ENCODE measurements at regions not wholly inside any gene's neighbourhood (a gene's known extent, or its start where the extent isn't known, plus 50 kb on each side); places are given as distances from the start of the nearest gene placed in this dataset.

GRCh38 chr15:67967871-67968431, 86.2 kb upstream of the PIAS1 start:
- no peak for TF ChIP-seq CTCF (optimal IDR thresholded peaks at IDR 0.05 in 1 of 3, IDR thresholded peaks at IDR 0.05 in 1 of 3, conservative IDR thresholded peaks at IDR 0.05 in 1 of 3; ENCODE audit: extremely low read depth in 1 of 3, insufficient read depth in 2 of 3, low read length in 3 of 3)
- TF ChIP-seq EZH2 (IDR thresholded peaks at IDR 0.05; ENCODE audit: low read length) = no peak
